PC-9 (cell line): ENCODE measurements at regions not wholly inside any gene's neighbourhood (a gene's known extent, or its start where the extent isn't known, plus 50 kb on each side); places are given as distances from the start of the nearest gene placed in this dataset.

Experiments
- BruUV-seq: library from RNA; stranded (reverse); fragments of 400-500 nt; replicated peaks from 2 replicates; lab custom pipeline; 2021; lab: Mats Ljungman, UMichigan
- CTCF ChIA-PET: fragments of 300-600 bp; sonication (Branson Sonifier 250); formaldehyde crosslinking; loops from one replicate; lab custom pipeline; 2022; ENCODE audit warnings: antibody characterized with exemption; lab: Charles Lee
- POLR2A ChIA-PET: fragments of 300-600 bp; sonication (Branson Sonifier 250); formaldehyde crosslinking; loops from one replicate; lab custom pipeline; 2022; ENCODE audit warnings: antibody characterized with exemption; ENCODE audit not compliant: unreplicated experiment; lab: Charles Lee
- DNase-seq, 2 experiments: peaks; one replicate each; pipeline versions ENCODE4 v3.0.0 to v3.0.0-alpha.2; 2015 to 2022; ENCODE audit warnings: mixed read lengths in 1 of 2
- H2AFZ ChIP-seq: fragments of 200-600 bp; sonication (generic); 2 replicates; pipeline ENCODE4 v1.8.1; 2017; ENCODE audit warnings: antibody characterized with exemption
- H3F3A ChIP-seq: fragments of 200-600 bp; sonication (generic); 2 replicates; pipeline ENCODE4 v1.8.1; 2017; ENCODE audit warnings: antibody characterized with exemption, mild to moderate bottlenecking, low read depth; ENCODE audit not compliant: insufficient read depth
- H3K27ac ChIP-seq: fragments of 200-600 bp; sonication (generic); 2 replicates; pipeline ENCODE4 v1.6.1; 2016; ENCODE audit warnings: mixed run types
- H3K27me3 ChIP-seq: fragments of 200-600 bp; sonication (generic); 2 replicates; pipeline ENCODE4 v1.6.1; 2016; ENCODE audit warnings: low read depth, mixed run types; ENCODE audit not compliant: insufficient read depth
- H3K36me3 ChIP-seq: fragments of 200-600 bp; sonication (generic); 2 replicates; pipeline ENCODE4 v1.6.1; 2016; ENCODE audit warnings: low read depth, mixed run types
- H3K4me1 ChIP-seq: fragments of 200-600 bp; sonication (generic); replicated peaks from 2 replicates; pipeline ENCODE4 v1.6.1; 2016; ENCODE audit warnings: mixed run types; ENCODE audit not compliant: insufficient read depth
- H3K4me2 ChIP-seq: fragments of 200-600 bp; sonication (generic); 2 replicates; pipeline ENCODE4 v1.6.1; 2017; ENCODE audit warnings: mixed run types
- H3K4me3 ChIP-seq: fragments of 200-600 bp; sonication (generic); 2 replicates; pipeline ENCODE4 v1.6.1; 2016; ENCODE audit warnings: mixed run types
- H3K79me2 ChIP-seq: fragments of 200-600 bp; sonication (generic); 2 replicates; pipeline ENCODE4 v1.6.1; 2017; ENCODE audit warnings: low read depth, mixed run types
- H3K9me2 ChIP-seq: fragments of 200-600 bp; sonication (generic); 2 replicates; pipeline ENCODE4 v1.8.1; 2017; ENCODE audit warnings: mild to moderate bottlenecking; ENCODE audit not compliant: insufficient read depth
- H3K9me3 ChIP-seq: fragments of 200-600 bp; sonication (generic); 2 replicates; pipeline ENCODE4 v1.8.1; 2016; ENCODE audit warnings: low read depth; ENCODE audit not compliant: insufficient read depth
- H4K20me1 ChIP-seq: fragments of 200-600 bp; sonication (generic); 2 replicates; pipeline ENCODE4 v1.8.1; 2017; ENCODE audit not compliant: insufficient read depth
- EZH2 ChIP-seq: fragments of 200-600 bp; sonication (generic); IDR thresholded peaks from 2 replicates; pipeline ENCODE4 v1.8.0; 2017; ENCODE audit warnings: antibody characterized with exemption, low read depth
- intact Hi-C: fragments of 100-400 bp; cut with micrococcal nuclease; formaldehyde crosslinking; loops from one replicate; pipeline ENCODE4 v1.10.0; 2022; ENCODE audit not compliant: unreplicated experiment
- TF ChIP-seq, protein P1 (sequence below): fragments of 200-600 bp; sonication (generic); conservative IDR thresholded peaks from 2 replicates; pipeline ENCODE4 v1.6.1; 2017; ENCODE audit warnings: mixed run types, antibody characterized with exemption, mild to moderate bottlenecking, moderate library complexity

DNA sequence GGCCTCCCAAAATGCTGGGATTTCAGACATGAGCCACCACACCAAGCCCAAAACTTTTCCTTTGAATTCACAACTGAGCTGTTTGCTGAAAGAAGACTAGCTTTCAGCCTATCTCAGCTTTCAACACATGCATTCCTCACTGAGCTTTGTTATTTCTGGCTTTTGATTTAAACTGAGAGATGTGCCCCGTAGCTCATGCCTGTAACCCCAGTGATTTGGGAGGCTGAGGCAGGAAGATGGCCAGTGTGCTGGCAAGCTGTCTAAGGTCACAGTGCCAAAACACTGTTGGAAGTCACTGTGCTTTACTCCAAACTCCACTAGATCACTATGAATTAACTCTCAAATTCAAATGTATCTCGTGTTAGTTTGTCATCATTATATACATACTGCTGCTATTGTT is 779.5 kb downstream of the TRIML1 start:
- H3K79me2 ChIP-seq = no peaks in the 10 kb centered on the region
- BruUV-seq = no TSS peak
- CTCF ChIA-PET = no interaction called here
- H3K27ac ChIP-seq = no peak overlapping the region
- no peaks in the 10 kb centered on the region for H3K27me3 ChIP-seq
- no peaks in the 10 kb centered on the region for H3F3A ChIP-seq
- no peak for TF ChIP-seq EZH2
- TF ChIP-seq, protein P1, sequence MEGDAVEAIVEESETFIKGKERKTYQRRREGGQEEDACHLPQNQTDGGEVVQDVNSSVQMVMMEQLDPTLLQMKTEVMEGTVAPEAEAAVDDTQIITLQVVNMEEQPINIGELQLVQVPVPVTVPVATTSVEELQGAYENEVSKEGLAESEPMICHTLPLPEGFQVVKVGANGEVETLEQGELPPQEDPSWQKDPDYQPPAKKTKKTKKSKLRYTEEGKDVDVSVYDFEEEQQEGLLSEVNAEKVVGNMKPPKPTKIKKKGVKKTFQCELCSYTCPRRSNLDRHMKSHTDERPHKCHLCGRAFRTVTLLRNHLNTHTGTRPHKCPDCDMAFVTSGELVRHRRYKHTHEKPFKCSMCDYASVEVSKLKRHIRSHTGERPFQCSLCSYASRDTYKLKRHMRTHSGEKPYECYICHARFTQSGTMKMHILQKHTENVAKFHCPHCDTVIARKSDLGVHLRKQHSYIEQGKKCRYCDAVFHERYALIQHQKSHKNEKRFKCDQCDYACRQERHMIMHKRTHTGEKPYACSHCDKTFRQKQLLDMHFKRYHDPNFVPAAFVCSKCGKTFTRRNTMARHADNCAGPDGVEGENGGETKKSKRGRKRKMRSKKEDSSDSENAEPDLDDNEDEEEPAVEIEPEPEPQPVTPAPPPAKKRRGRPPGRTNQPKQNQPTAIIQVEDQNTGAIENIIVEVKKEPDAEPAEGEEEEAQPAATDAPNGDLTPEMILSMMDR = no peak
- POLR2A ChIA-PET = no interaction called here
- H3K4me3 ChIP-seq = no peak overlapping the region
- no peaks in the 10 kb centered on the region for H3K4me1 ChIP-seq
- H4K20me1 ChIP-seq = no peaks in the 10 kb centered on the region
- H3K36me3 ChIP-seq = no peaks in the 10 kb centered on the region
- H3K4me2 ChIP-seq = no peak overlapping the region
- no peaks in the 10 kb centered on the region for H3K9me3 ChIP-seq
- H3K9me2 ChIP-seq = no peaks in the 10 kb centered on the region
- intact Hi-C loops = no loop called here
- DNase-seq = no peak
- H2AFZ ChIP-seq = no peak overlapping the region

DNA sequence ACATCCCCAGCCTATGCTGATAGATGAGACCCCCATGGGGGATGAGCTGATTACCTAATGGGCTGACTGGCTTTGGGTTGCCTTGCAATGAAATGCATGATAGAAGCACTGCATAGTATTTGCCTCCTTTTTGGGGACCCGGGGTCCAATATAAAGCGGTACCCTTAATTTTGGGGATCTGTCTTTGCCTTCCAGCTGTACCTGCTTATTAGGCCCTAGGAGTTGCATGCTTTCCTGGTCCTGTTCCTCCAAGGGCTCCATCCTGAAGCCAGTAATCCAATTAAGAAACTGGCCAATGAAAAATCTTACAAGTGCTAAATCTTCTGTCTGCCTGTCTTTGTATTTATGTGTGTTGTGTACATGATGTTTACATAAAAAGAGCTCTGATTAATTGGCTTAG is 791.6 kb downstream of the TRIML1 start:
- no peak for TF ChIP-seq EZH2
- TF ChIP-seq, protein P1 = no peak
- H3K79me2 ChIP-seq = no peaks in the 10 kb centered on the region
- H2AFZ ChIP-seq = no peak overlapping the region
- POLR2A ChIA-PET = no interaction called here
- no peaks in the 10 kb centered on the region; the same call in 1 of the 2 replicates for H3K4me1 ChIP-seq
- no peaks in the 10 kb centered on the region for H3K9me2 ChIP-seq
- no peak overlapping the region for H3K4me2 ChIP-seq
- intact Hi-C loops = no loop called here
- no peaks in the 10 kb centered on the region for H4K20me1 ChIP-seq
- H3K27ac ChIP-seq = no peak overlapping the region
- no peaks in the 10 kb centered on the region for H3K9me3 ChIP-seq
- H3K27me3 ChIP-seq = no peaks in the 10 kb centered on the region
- no peak for DNase-seq
- no TSS peak for BruUV-seq
- H3K36me3 ChIP-seq = no peaks in the 10 kb centered on the region
- H3K4me3 ChIP-seq = no peak overlapping the region
- CTCF ChIA-PET = no interaction called here
- no peaks in the 10 kb centered on the region for H3F3A ChIP-seq

DNA sequence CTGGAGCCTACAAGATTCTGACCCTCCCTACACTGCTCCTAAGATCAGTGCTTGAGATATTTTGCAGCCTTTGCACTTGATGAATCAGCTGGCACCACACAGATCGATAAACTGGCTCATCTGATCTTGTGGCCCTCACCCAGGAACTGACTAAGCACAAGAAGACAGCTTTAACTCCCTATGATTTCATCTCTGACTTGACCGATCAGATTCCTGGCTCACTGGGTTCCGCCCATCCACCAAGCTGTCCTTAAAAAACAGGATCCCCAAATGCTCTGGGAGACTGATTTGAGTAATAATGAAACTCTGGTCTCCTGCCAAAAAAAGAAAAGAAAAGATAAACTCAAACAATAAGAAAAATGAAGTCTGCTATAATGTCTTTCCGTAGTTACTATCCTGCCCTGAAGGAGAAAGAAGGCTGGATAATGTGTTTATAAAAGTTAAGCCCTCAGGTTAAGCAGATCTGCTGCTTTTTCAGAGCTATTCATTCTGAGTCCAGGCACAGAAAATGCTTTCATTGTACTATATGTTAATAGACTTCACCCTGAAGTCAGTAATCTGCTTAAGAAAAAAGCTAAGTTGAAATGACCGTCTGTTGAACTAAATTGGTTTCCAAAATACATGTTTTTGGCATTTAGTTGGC is 795.2 kb downstream of the TRIML1 start:
- no peaks in the 10 kb centered on the region; the same call in 1 of the 2 replicates for H3K4me1 ChIP-seq
- no peaks in the 10 kb centered on the region for H3K79me2 ChIP-seq
- POLR2A ChIA-PET = no interaction called here
- H3K27me3 ChIP-seq = no peaks in the 10 kb centered on the region
- no peaks in the 10 kb centered on the region for H4K20me1 ChIP-seq
- TF ChIP-seq EZH2 = no peak
- TF ChIP-seq, protein P1 = no peak
- H3K27ac ChIP-seq = 0 out of 2 replicates have a peak overlapping the region, but pooled peaks have one; percentile 43
- no peaks in the 10 kb centered on the region for H3K9me2 ChIP-seq
- intact Hi-C loops = no loop called here
- BruUV-seq = no TSS peak
- H3K4me3 ChIP-seq = no peak overlapping the region
- H3K9me3 ChIP-seq = no peaks in the 10 kb centered on the region
- H3K36me3 ChIP-seq = no peaks in the 10 kb centered on the region
- CTCF ChIA-PET = no interaction called here
- peak overlapping the region; percentile 44 for H3K4me2 ChIP-seq
- no peak overlapping the region for H2AFZ ChIP-seq
- DNase-seq = peak in 1 of 2 experiments; percentile 12
- H3F3A ChIP-seq = no peaks in the 10 kb centered on the region
